Mesenchymal stem cell (in vitro differentiated cells and primary cell): ENCODE measurements at regions not wholly inside any gene's neighbourhood (a gene's known extent, or its start where the extent isn't known, plus 50 kb on each side); places are given as distances from the start of the nearest gene placed in this dataset.

Experiments used
- DNase-seq: peaks from one replicate; pipeline ENCODE4 v3.0.0-alpha.2; 2013
- H2AFZ ChIP-seq: one replicate; pipeline ENCODE4 v1.6.1; 2013; ENCODE audit warnings: low read depth, mild to moderate bottlenecking, control low read depth, inconsistent platforms, low read length, moderate library complexity
- H2AK5ac ChIP-seq: 2 replicates; pipeline ENCODE4 v1.6.1; 2013; ENCODE audit warnings: low read length, moderate library complexity, mild to moderate bottlenecking, inconsistent platforms; ENCODE audit not compliant: severe bottlenecking
- H2BK120ac ChIP-seq: one replicate; pipeline ENCODE4 v1.6.1; 2013; ENCODE audit warnings: low read depth, mild to moderate bottlenecking, inconsistent platforms, low read length, moderate library complexity
- H2BK12ac ChIP-seq, 2 experiments: one replicate each; pipeline ENCODE4 v1.6.1; 2013; ENCODE audit warnings: inconsistent platforms in 2 of 2, low read length in 2 of 2, mild to moderate bottlenecking in 2 of 2, moderate library complexity in 2 of 2, control low read depth in 1 of 2
- H2BK15ac ChIP-seq: one replicate; pipeline ENCODE4 v1.6.1; 2013; ENCODE audit warnings: mild to moderate bottlenecking, low read depth, inconsistent platforms; ENCODE audit not compliant: poor library complexity, severe bottlenecking
- H2BK5ac ChIP-seq: 2 replicates; pipeline ENCODE4 v1.6.1; 2013; ENCODE audit warnings: low read depth, mild to moderate bottlenecking, low read length, control low read depth, inconsistent platforms; ENCODE audit not compliant: poor library complexity, severe bottlenecking
- H3K14ac ChIP-seq, 2 experiments: one replicate each; pipeline ENCODE4 v1.6.1; 2013; ENCODE audit warnings: inconsistent platforms in 2 of 2, low read length in 2 of 2, control low read depth in 1 of 2, mild to moderate bottlenecking in 1 of 2, moderate library complexity in 1 of 2
- H3K18ac ChIP-seq, 2 experiments: one replicate each; pipeline ENCODE4 v1.6.1; 2013; ENCODE audit warnings: inconsistent platforms in 2 of 2, low read length in 2 of 2, control low read depth in 1 of 2, low read depth in 1 of 2, mild to moderate bottlenecking in 1 of 2
- H3K23ac ChIP-seq, 2 experiments: one replicate each; pipeline ENCODE4 v1.6.1; 2013; ENCODE audit warnings: inconsistent platforms in 2 of 2, low read length in 2 of 2, mild to moderate bottlenecking in 2 of 2, moderate library complexity in 2 of 2, control low read depth in 1 of 2
- H3K27ac ChIP-seq: 2 replicates; pipeline ENCODE4 v1.5.1; 2013; ENCODE audit warnings: mild to moderate bottlenecking, moderate library complexity, low read length, control low read depth, inconsistent platforms; ENCODE audit not compliant: poor library complexity, severe bottlenecking
- H3K27me3 ChIP-seq, 2 experiments: 2 replicates each; pipeline versions ENCODE4 v1.6.1 to v1.7.0; 2013; ENCODE audit warnings: low read length in 2 of 2, mild to moderate bottlenecking in 2 of 2, moderate library complexity in 2 of 2, control low read depth in 1 of 2, inconsistent platforms in 1 of 2; ENCODE audit not compliant: control insufficient read depth in 1 of 2, insufficient read depth in 1 of 2
- H3K36me3 ChIP-seq, 2 experiments: 2 replicates each; pipeline versions ENCODE4 v1.6.1 to v1.7.0; 2013; ENCODE audit warnings: low read length in 2 of 2, control low read depth in 1 of 2, inconsistent platforms in 1 of 2, low read depth in 1 of 2, mild to moderate bottlenecking in 1 of 2; ENCODE audit not compliant: insufficient read depth in 2 of 2, control insufficient read depth in 1 of 2
- H3K4ac ChIP-seq, 2 experiments: one replicate each; pipeline ENCODE4 v1.6.1; 2013; ENCODE audit warnings: inconsistent platforms in 2 of 2, low read length in 2 of 2, mild to moderate bottlenecking in 2 of 2, moderate library complexity in 2 of 2, control low read depth in 1 of 2, low read depth in 1 of 2
- H3K4me1 ChIP-seq: 2 replicates; pipeline ENCODE4 v1.6.1; 2013; ENCODE audit warnings: low read depth, low read length, control low read depth; ENCODE audit not compliant: control insufficient read depth, insufficient read depth
- H3K4me2 ChIP-seq: 2 replicates; pipeline ENCODE4 v1.6.1; 2013; ENCODE audit warnings: low read length, mild to moderate bottlenecking, inconsistent platforms; ENCODE audit not compliant: poor library complexity, severe bottlenecking
- H3K4me3 ChIP-seq, 2 experiments: 2 replicates each; pipeline versions ENCODE4 v1.5.1 to v1.7.0; 2013; ENCODE audit warnings: low read length in 2 of 2, mild to moderate bottlenecking in 2 of 2, control low read depth in 1 of 2, low read depth in 1 of 2; ENCODE audit not compliant: insufficient read depth in 1 of 2
- H3K79me1 ChIP-seq: replicated peaks from 2 replicates; pipeline ENCODE4 v1.6.1; 2013; ENCODE audit warnings: mild to moderate bottlenecking, control low read depth, low read length, inconsistent platforms; ENCODE audit not compliant: poor library complexity, severe bottlenecking
- H3K9ac ChIP-seq: 2 replicates; pipeline ENCODE4 v1.7.0; 2013; ENCODE audit warnings: mild to moderate bottlenecking, low read length, moderate library complexity
- H3K9me3 ChIP-seq: 2 replicates; pipeline ENCODE4 v1.7.0; 2013; ENCODE audit warnings: mild to moderate bottlenecking, low read length; ENCODE audit not compliant: control insufficient read depth
- H4K8ac ChIP-seq: one replicate; pipeline ENCODE4 v1.6.1; 2013; ENCODE audit warnings: inconsistent platforms, mild to moderate bottlenecking, low read length, moderate library complexity
- H4K91ac ChIP-seq: one replicate; pipeline ENCODE4 v1.6.1; 2013; ENCODE audit warnings: mild to moderate bottlenecking, low read length, inconsistent platforms
- WGBS: methylation state at CpG from one replicate; pipeline ENCODE4 v1.1.7; 2013; ENCODE audit warnings: mixed read lengths; 5-methylcytosine and 5-hydroxymethylcytosine counted together

DNA sequence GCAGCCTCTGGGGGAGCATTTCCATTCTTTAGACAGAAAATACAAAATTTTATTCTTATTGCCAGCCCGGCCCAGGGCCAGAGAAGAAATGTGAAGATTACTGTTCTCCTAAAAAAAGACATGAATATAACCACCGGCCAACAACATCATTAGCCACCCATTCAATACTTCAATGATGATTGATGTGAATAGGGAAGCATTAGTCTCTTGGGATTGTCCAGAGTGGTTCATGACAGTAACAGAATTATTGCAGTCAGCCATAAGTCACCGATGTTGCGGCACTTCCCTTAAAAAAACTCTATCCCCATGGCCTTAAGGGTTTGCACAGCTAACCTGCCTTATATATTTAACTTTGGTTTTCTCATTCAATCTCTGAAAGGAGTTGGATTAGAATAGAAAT lies 418.7 kb downstream of the CENPC start:
- no peak overlapping the region for H3K4me2 ChIP-seq
- H4K91ac ChIP-seq, result no peak overlapping the region
- no peak overlapping the region for H4K8ac ChIP-seq
- no peaks in the 10 kb centered on the region for H3K9me3 ChIP-seq
- DNase-seq, result no peak
- H3K18ac ChIP-seq, result no peak overlapping the region
- no peak overlapping the region for H3K14ac ChIP-seq
- H2BK12ac ChIP-seq, result no peak overlapping the region
- no peak overlapping the region for H3K4ac ChIP-seq
- no peak overlapping the region for H3K9ac ChIP-seq
- H3K27me3 ChIP-seq, result no peaks in the 10 kb centered on the region
- no peak overlapping the region for H2AFZ ChIP-seq
- H3K4me3 ChIP-seq, result no peak overlapping the region
- H3K79me1 ChIP-seq, result no peaks in the 10 kb centered on the region
- no peak overlapping the region for H3K27ac ChIP-seq
- no peaks in the 10 kb centered on the region for H3K4me1 ChIP-seq
- H2BK120ac ChIP-seq, result no peak overlapping the region
- H2BK15ac ChIP-seq, result no peak overlapping the region
- WGBS, result 75% methylated on average over 1 of the region's 4 CpGs
- no peaks in the 10 kb centered on the region for H3K36me3 ChIP-seq
- no peak overlapping the region for H2AK5ac ChIP-seq
- no peak overlapping the region for H2BK5ac ChIP-seq
- no peak overlapping the region for H3K23ac ChIP-seq

DNA sequence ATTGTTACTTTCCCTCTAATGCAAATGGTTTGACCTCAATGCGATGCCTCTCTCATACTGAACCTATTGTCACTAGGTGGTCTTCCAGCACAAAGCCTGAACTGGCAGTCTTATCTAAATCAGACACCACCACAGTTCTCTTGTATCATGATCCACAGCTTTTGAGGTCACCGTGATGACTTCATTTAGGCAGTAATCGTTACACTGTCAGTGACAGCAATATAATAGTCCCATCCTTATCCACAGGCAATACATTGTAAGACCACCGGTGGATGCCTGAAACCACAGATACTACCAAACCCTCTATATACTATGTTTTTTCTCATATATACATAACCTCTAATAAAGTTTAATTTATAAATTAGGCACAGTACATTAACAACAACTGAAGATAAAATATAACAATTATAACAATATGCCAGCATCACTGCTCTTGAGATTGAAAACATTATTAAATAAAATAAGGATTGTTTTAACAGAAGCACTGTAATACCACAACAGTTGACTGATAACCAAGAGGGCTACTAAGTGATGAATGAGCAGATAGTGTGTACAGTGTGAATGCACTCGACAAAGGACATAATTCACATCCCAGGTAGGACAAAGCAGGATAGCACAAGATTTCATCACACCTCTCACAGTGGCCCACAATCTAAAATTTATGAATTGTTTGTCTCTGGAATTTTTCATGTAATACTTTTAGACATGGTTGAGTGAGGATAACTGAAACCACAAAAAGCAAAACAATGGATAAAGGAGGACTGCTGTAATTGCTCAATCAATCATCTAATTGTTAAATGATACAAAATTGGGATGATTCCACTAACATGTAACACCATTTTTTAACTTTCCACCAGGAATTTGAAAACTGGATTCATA lies 419.4 kb downstream of the CENPC start:
- no peaks in the 10 kb centered on the region for H3K4me1 ChIP-seq
- no peak overlapping the region for H2AFZ ChIP-seq
- H2BK120ac ChIP-seq, result no peak overlapping the region
- no peaks in the 10 kb centered on the region for H3K36me3 ChIP-seq
- H3K27me3 ChIP-seq, result no peaks in the 10 kb centered on the region
- no peak overlapping the region for H3K14ac ChIP-seq
- H2AK5ac ChIP-seq, result no peak overlapping the region
- no peak overlapping the region for H3K27ac ChIP-seq
- H3K4ac ChIP-seq, result no peak overlapping the region
- no peak overlapping the region for H3K9ac ChIP-seq
- 57% methylated on average over 4 of the region's 5 CpGs for WGBS
- H4K8ac ChIP-seq, result no peak overlapping the region
- H3K9me3 ChIP-seq, result no peaks in the 10 kb centered on the region
- no peak overlapping the region for H3K4me2 ChIP-seq
- no peak overlapping the region for H2BK15ac ChIP-seq
- no peak overlapping the region for H4K91ac ChIP-seq
- H3K4me3 ChIP-seq, result no peak overlapping the region
- H2BK5ac ChIP-seq, result no peak overlapping the region
- no peak overlapping the region for H3K18ac ChIP-seq
- H2BK12ac ChIP-seq, result no peak overlapping the region
- no peak for DNase-seq
- no peaks in the 10 kb centered on the region for H3K79me1 ChIP-seq
- no peak overlapping the region for H3K23ac ChIP-seq

DNA sequence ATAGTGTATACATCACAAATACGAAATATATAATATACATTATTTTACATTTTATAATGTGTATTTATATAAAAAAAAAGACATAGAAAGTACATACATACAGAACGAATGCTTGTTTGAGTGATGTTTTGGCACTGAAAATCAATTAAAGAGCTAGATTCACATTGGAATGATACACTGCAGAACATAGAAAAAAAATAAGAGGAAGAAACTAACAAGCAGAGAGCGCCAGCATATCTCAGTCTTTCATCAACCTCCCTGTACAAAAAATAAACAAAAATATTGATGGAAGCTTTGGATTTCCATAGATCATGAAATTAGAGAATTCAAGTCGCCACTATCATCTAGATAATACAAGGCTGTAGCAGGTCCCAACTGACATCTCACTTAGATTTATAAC lies 420.6 kb downstream of the CENPC start:
- Histone ChIP-seq H3K36me3 (no peaks in the 10 kb centered on the region), H2AK5ac (no peak overlapping the region), H2BK12ac (no peak overlapping the region), H3K23ac (no peak overlapping the region), H3K4me2 (no peak overlapping the region), H2BK5ac (no peak overlapping the region), H3K14ac (no peak overlapping the region), H3K27me3 (no peaks in the 10 kb centered on the region), H4K91ac (no peak overlapping the region), H3K4ac (no peak overlapping the region), H3K4me1 (no peaks in the 10 kb centered on the region), H3K18ac (no peak overlapping the region), H2BK120ac (no peak overlapping the region), H3K79me1 (no peaks in the 10 kb centered on the region), H3K4me3 (no peak overlapping the region), H3K27ac (no peak overlapping the region), H3K9me3 (no peaks in the 10 kb centered on the region), H4K8ac (no peak overlapping the region), H2AFZ (no peak overlapping the region), H2BK15ac (no peak overlapping the region), H3K9ac (no peak overlapping the region)
- no peak for DNase-seq
- no CpG with 5 or more reads among the region's 4 CpGs for WGBS

DNA sequence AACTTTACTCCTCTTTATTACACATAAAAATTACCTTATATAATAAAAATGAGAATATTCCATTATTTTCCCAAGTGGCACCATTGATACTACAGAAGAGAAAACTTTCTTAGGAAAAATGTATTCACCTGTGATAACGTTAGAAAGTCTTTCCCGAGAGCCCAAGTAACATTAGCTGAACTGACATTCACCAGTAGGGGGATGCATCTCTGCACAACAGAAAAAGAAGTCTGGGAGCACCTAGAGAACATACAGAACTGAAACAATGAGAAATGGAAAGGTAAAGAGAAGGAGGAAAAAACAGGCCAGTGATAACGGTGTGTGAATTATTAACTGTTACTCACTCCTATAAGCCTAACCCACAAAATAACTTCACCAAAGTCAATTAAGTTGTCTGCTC lies 423.3 kb downstream of the CENPC start:
- Histone ChIP-seq H4K8ac (no peak overlapping the region), H3K79me1 (no peaks in the 10 kb centered on the region), H3K4me3 (no peak overlapping the region), H3K14ac (no peak overlapping the region), H3K4me2 (no peak overlapping the region), H2BK5ac (no peak overlapping the region), H3K9ac (no peak overlapping the region), H3K4me1 (no peaks in the 10 kb centered on the region), H2AK5ac (no peak overlapping the region), H3K18ac (no peak overlapping the region), H3K36me3 (no peaks in the 10 kb centered on the region), H2BK15ac (no peak overlapping the region), H3K27me3 (no peaks in the 10 kb centered on the region), H3K4ac (no peak overlapping the region), H4K91ac (no peak overlapping the region), H2BK120ac (no peak overlapping the region), H3K27ac (no peak overlapping the region), H2BK12ac (no peak overlapping the region), H2AFZ (no peak overlapping the region), H3K9me3 (no peaks in the 10 kb centered on the region), H3K23ac (no peak overlapping the region)
- DNase-seq, result peak; percentile 19
- 21% methylated on average over 2 of the region's 3 CpGs for WGBS
